ENCODE measurements at regions not wholly inside any gene's neighbourhood (a gene's known extent, or its start where the extent isn't known, plus 50 kb on each side); places are given as distances from the start of the nearest gene placed in this dataset.

GRCh38 chrX:109049416-109049815 is 313.1 kb upstream of the IRS4 start:
- Mint-ChIP-seq H3K27me3 (ENCODE audit: insufficient read depth, low read depth, poor library complexity) (no peaks in the 10 kb centered on the region), H3K27ac (no peak overlapping the region), H3K36me3 (ENCODE audit: low read depth) (no peaks in the 10 kb centered on the region)

GRCh38 chrX:109040057-109040456 is 303.7 kb upstream of the IRS4 start:
- H3K4me2 ChIP-seq: no peak overlapping the region
- peak; percentile 10 for DNase-seq (ENCODE audit: low spot score)

More at GRCh38 chrX:109049416-109049815, 313.1 kb upstream of the IRS4 start:
- Histone ChIP-seq H3K27me3 (ENCODE audit: insufficient read depth) (no peaks in the 10 kb centered on the region), H3K27ac (ENCODE audit: low read depth) (no peak overlapping the region), H3K9me2 (ENCODE audit: insufficient read depth) (no peaks in the 10 kb centered on the region), H3K4me3 (no peak overlapping the region), H3K4me2 (no peak overlapping the region), H2AFZ (no peak overlapping the region), H3K36me3 (ENCODE audit: insufficient read depth) (no peaks in the 10 kb centered on the region), H3F3A (replicated peaks; ENCODE audit: low read depth) (no peaks in the 10 kb centered on the region), H3K4me1 (ENCODE audit: insufficient read depth) (0 out of 2 replicates have a peak, but pooled peaks cover 5% of the 10 kb centered on the region), H4K20me1 (replicated peaks; ENCODE audit: insufficient read depth) (no peaks in the 10 kb centered on the region), H3K79me2 (replicated peaks; ENCODE audit: insufficient read depth) (no peaks in the 10 kb centered on the region)
- DNase-seq (ENCODE audit: low spot score) (peak; percentile 25), ATAC-seq (no peak)
- TF ChIP-seq CTCF (conservative IDR thresholded peaks at IDR 0.05; ENCODE audit: low read depth in 2 of 2): peak in 1 of 2 experiments; percentile 46; a peak in 2 of 4 replicates
- no peak for TF ChIP-seq STAT1 (IDR thresholded peaks at IDR 0.05; ENCODE audit: unreplicated experiment)
- no peaks in the 10 kb centered on the region for H3K9me3 Mint-ChIP-seq
- no peak overlapping the region for H3K4me3 Mint-ChIP-seq
- H3K4me1 Mint-ChIP-seq: peaks cover 7% of the 10 kb centered on the region; the same call in 2 of the 3 replicates

More at GRCh38 chrX:109040057-109040456, 303.7 kb upstream of the IRS4 start:
- peak; percentile 38; the same call in 2 of the 3 replicates for ATAC-seq
- Histone ChIP-seq H3K36me3 (ENCODE audit: insufficient read depth) (no peaks in the 10 kb centered on the region), H3K79me2 (replicated peaks; ENCODE audit: insufficient read depth) (no peaks in the 10 kb centered on the region), H3K27ac (ENCODE audit: low read depth) (no peak overlapping the region), H3F3A (replicated peaks; ENCODE audit: low read depth) (no peaks in the 10 kb centered on the region), H3K4me1 (ENCODE audit: insufficient read depth) (no peaks in the 10 kb centered on the region), H3K9me2 (ENCODE audit: insufficient read depth) (no peaks in the 10 kb centered on the region), H4K20me1 (replicated peaks; ENCODE audit: insufficient read depth) (no peaks in the 10 kb centered on the region), H2AFZ (peak overlapping the region; percentile 59; the same call in 1 of the 2 replicates), H3K27me3 (ENCODE audit: insufficient read depth) (no peaks in the 10 kb centered on the region), H3K4me3 (no peak overlapping the region)
- no peaks in the 10 kb centered on the region for H3K27me3 Mint-ChIP-seq (ENCODE audit: insufficient read depth, low read depth, poor library complexity)
- H3K4me1 Mint-ChIP-seq: no peaks in the 10 kb centered on the region
- H3K4me3 Mint-ChIP-seq: no peak overlapping the region
- no peak overlapping the region for H3K27ac Mint-ChIP-seq
- no peaks in the 10 kb centered on the region for H3K36me3 Mint-ChIP-seq (ENCODE audit: low read depth)
- H3K9me3 Mint-ChIP-seq: no peaks in the 10 kb centered on the region
- TF ChIP-seq ZNF331 (CRISPR knock-in tag; IDR thresholded peaks at IDR 0.05; ENCODE audit: low read depth) (no peak), STAT1 (IDR thresholded peaks at IDR 0.05; ENCODE audit: unreplicated experiment) (no peak), EZH2phosphoT487 (IDR thresholded peaks at IDR 0.05; ENCODE audit: unreplicated experiment) (no peak), ETS1 (IDR thresholded peaks at IDR 0.05) (no peak), REST (IDR thresholded peaks at IDR 0.05; ENCODE audit: unreplicated experiment) (no peak)
